ENCODE measurements at regions not wholly inside any gene's neighbourhood (a gene's known extent, or its start where the extent isn't known, plus 50 kb on each side); places are given as distances from the start of the nearest gene placed in this dataset.
A peak's percentile ranks its signal among the peaks of the same experiment; 100 is the strongest.

DNA sequence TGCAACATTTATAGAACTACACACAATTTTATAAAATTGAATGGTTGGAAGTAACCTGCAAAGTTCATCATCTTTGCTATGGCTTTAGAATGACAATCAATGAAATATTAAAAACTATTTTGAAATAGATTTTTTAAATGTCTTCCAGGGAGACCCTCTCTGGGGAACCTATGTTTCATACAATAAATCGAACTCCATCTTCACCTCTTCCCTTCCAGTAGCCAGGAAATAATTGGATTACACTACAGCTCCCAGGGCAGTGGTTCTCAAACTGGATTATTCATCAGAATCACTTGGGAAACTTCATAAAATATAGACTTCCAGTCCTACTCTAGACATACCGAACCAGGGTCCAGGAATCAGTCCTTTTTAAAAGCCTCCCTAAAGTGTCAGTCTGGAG, 328.4 kb downstream of the DUSP6 start:
- no peaks in the 10 kb centered on the region for H3K4me1 ChIP-seq (ENCODE audit: control insufficient read depth in 1 of 2, insufficient read depth in 2 of 2, low read length in 2 of 2)
- no peak overlapping the region for H3K4me3 ChIP-seq (ENCODE audit: low read depth in 1 of 2, low read length in 2 of 2)
- H3K27me3 ChIP-seq (ENCODE audit: low read depth, low read length) = no peaks in the 10 kb centered on the region
- H3K27ac ChIP-seq (ENCODE audit: low read length) = no peak overlapping the region
- no peaks in the 10 kb centered on the region for H3K9me3 ChIP-seq (ENCODE audit: control insufficient read depth in 1 of 2, low read length in 2 of 2)
- H3K36me3 ChIP-seq (ENCODE audit: control insufficient read depth in 1 of 2, insufficient read depth in 2 of 2, low read length in 2 of 2) = no peaks in the 10 kb centered on the region

DNA sequence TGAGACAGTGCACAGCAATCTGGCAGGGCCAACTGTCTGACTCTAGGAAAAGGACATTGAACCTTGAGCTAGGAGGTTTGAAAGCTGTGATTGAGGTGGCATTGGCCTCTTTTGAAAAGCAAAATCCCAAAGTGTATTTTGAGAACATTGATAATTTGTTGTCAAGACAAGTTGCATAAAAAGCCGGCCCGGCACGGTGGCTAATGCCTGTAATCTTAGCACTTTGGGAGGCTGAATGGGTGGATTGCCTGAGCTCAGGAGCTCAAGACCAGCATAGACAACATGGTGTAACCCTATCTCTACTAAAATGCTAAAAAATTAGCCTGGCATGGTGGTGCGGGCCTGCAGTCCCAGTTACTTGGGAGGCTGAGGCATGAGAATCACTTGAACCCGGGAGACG, 331.6 kb downstream of the DUSP6 start:
- Histone ChIP-seq H3K27me3 (ENCODE audit: low read depth, low read length) (no peaks in the 10 kb centered on the region), H3K27ac (ENCODE audit: low read length) (no peak overlapping the region), H3K9me3 (ENCODE audit: control insufficient read depth in 1 of 2, low read length in 2 of 2) (no peaks in the 10 kb centered on the region), H3K36me3 (ENCODE audit: control insufficient read depth in 1 of 2, insufficient read depth in 2 of 2, low read length in 2 of 2) (no peaks in the 10 kb centered on the region), H3K4me3 (ENCODE audit: low read depth in 1 of 2, low read length in 2 of 2) (no peak overlapping the region), H3K4me1 (ENCODE audit: control insufficient read depth in 1 of 2, insufficient read depth in 2 of 2, low read length in 2 of 2) (peaks cover 0 to 8% of the 10 kb centered on the region in 2 donors)

DNA sequence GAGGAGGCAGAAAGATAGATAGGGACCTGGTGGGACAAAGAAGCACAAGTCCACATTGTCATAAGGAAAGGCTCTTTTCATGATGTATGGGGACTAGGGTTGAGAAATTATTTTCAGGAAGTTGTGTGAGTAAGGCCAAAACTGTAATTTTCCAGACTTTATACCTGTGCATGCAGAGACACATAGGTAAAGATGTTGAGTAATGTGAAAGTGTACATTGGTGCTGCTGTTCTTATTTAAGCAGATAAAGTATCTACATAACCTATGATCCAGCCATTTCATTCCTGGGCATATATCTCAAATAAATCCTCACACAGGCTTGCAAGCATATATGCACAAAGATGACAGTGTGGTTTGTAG, 332.2 kb downstream of the DUSP6 start:
- Histone ChIP-seq H3K27me3 (ENCODE audit: low read depth, low read length) (no peaks in the 10 kb centered on the region), H3K4me1 (ENCODE audit: control insufficient read depth in 1 of 2, insufficient read depth in 2 of 2, low read length in 2 of 2) (peaks cover 0 to 8% of the 10 kb centered on the region in 2 donors), H3K9me3 (ENCODE audit: control insufficient read depth in 1 of 2, low read length in 2 of 2) (no peaks in the 10 kb centered on the region), H3K4me3 (ENCODE audit: low read depth in 1 of 2, low read length in 2 of 2) (no peak overlapping the region), H3K36me3 (ENCODE audit: control insufficient read depth in 1 of 2, insufficient read depth in 2 of 2, low read length in 2 of 2) (no peaks in the 10 kb centered on the region), H3K27ac (ENCODE audit: low read length) (no peak overlapping the region)

DNA sequence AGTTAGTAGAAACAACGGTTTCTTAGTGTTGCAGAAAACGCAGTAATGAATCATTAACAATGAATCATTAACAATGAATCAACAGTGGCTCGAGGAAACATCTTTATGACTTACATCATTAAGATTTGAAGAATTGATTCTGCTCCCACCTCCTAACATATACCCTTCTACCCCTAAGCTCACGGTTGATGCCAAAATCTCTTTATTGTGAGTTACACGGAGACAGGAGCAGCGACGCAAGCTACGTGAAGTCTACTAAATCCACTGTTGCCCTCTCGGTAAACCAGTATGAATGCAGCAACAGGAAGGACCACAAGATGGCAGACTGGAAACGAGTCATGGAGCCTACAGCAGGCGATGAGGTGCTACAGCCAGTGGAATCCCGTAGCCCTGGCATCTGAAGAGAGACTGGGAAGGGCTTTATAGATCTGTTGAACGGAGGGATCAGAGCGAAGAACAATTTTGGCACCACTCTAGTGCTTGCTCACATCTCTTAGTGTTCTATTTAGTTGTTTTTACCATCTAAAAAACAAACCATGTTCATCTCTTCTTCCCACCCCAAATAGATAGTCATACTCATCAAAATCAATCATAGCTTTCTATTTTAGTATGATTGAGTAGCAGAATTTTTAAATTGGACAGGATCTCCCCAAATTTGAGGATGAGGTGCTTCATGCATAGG, 332.7 kb downstream of the DUSP6 start:
- no peaks in the 10 kb centered on the region for H3K36me3 ChIP-seq (ENCODE audit: control insufficient read depth in 1 of 2, insufficient read depth in 2 of 2, low read length in 2 of 2)
- peak overlapping the region; percentile 48 to 77 for H3K4me3 ChIP-seq (ENCODE audit: low read depth in 1 of 2, low read length in 2 of 2)
- no peaks in the 10 kb centered on the region for H3K9me3 ChIP-seq (ENCODE audit: control insufficient read depth in 1 of 2, low read length in 2 of 2)
- peaks cover 0 to 8% of the 10 kb centered on the region in 2 donors for H3K4me1 ChIP-seq (ENCODE audit: control insufficient read depth in 1 of 2, insufficient read depth in 2 of 2, low read length in 2 of 2)
- no peak overlapping the region for H3K27ac ChIP-seq (ENCODE audit: low read length)
- H3K27me3 ChIP-seq (ENCODE audit: low read depth, low read length) = no peaks in the 10 kb centered on the region

DNA sequence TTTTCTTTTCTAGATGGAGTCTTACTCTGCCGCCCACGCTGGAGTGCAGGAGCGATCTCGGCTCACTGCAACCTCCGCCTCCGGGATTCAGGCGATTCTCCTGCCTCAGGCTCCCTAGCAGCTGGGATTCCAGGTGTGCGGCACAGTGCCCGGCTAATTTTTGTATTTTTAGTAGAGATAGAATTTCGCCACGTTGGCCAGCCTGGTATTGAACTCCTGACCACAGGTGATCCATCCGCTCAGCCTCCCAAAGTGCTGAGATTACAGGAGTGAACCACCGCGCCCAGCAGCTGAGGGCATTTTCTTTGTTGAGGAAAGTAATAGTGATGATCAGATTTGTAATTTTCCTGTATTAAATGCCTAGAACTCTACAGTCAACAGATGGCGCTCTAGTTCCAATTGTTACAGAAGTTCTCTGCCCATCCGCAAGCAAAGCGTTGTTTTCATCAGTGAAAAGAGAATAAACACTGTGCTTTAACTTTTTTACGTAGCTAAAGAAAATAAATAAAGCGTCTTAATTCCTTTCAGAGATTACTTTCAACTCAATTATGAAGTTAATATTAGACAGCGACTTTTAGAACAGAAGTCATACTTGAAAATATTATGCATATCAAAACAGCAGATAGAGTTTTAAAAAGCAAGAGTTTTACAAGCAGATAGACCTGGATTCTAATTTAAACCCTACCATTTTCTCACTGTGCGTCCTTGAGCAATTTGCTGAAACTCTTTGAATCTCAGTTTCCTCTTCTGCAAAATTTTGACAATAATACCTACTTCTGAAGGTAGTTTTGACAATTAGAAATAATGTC, 335.1 kb downstream of the DUSP6 start:
- H3K4me1 ChIP-seq (ENCODE audit: control insufficient read depth in 1 of 2, insufficient read depth in 2 of 2, low read length in 2 of 2) = peaks cover 0 to 8% of the 10 kb centered on the region in 2 donors
- peak overlapping the region in 1 of 2 donors; percentile 18 for H3K4me3 ChIP-seq (ENCODE audit: low read depth in 1 of 2, low read length in 2 of 2)
- H3K27ac ChIP-seq (ENCODE audit: low read length) = no peak overlapping the region
- no peaks in the 10 kb centered on the region for H3K27me3 ChIP-seq (ENCODE audit: low read depth, low read length)
- no peaks in the 10 kb centered on the region for H3K36me3 ChIP-seq (ENCODE audit: control insufficient read depth in 1 of 2, insufficient read depth in 2 of 2, low read length in 2 of 2)
- no peaks in the 10 kb centered on the region for H3K9me3 ChIP-seq (ENCODE audit: control insufficient read depth in 1 of 2, low read length in 2 of 2)

DNA sequence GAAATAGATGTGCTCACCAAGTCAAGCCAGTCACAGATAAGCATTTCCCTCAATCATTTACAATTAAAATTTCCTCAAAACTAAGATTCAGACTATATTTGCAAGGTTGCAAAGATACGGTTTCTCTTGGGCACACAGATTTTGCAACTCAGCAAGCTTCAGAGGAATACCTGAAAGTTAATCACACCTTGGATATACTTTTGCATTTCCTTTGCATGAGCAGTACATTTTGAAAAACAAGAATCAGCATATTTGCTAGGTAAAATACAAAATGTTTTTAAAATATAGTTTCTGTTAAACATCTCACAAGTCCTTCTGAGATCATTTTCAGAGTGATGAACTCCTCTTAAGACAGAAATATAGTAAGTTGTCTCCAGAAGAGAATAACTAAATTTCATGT, 336.9 kb downstream of the DUSP6 start:
- no peaks in the 10 kb centered on the region for H3K27me3 ChIP-seq (ENCODE audit: low read depth, low read length)
- H3K9me3 ChIP-seq (ENCODE audit: control insufficient read depth in 1 of 2, low read length in 2 of 2) = no peaks in the 10 kb centered on the region
- peaks cover 0 to 8% of the 10 kb centered on the region in 2 donors for H3K4me1 ChIP-seq (ENCODE audit: control insufficient read depth in 1 of 2, insufficient read depth in 2 of 2, low read length in 2 of 2)
- no peak overlapping the region for H3K4me3 ChIP-seq (ENCODE audit: low read depth in 1 of 2, low read length in 2 of 2)
- no peaks in the 10 kb centered on the region for H3K36me3 ChIP-seq (ENCODE audit: control insufficient read depth in 1 of 2, insufficient read depth in 2 of 2, low read length in 2 of 2)
- no peak overlapping the region for H3K27ac ChIP-seq (ENCODE audit: low read length)

DNA sequence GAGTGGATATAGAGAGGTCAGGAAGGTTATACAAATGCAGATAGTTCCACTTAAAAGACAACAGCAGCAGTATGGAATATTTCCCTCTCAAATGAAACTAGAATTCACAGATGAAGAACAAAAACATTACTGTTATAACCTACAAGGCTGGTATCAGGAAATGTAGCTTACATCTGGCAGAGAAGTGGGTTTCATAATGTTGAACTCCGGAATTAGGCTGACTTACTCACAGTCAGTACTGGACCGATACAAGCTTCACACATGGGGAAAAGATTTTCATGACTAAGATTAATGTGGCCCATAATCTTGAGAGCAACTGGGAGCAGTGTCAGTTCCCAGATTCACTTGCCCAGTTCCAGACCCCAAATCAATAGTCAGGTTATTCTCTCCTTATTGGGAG, 353.9 kb downstream of the DUSP6 start:
- Histone ChIP-seq H3K4me1 (ENCODE audit: control insufficient read depth in 1 of 2, insufficient read depth in 2 of 2, low read length in 2 of 2) (no peaks in the 10 kb centered on the region), H3K4me3 (ENCODE audit: low read depth in 1 of 2, low read length in 2 of 2) (no peak overlapping the region), H3K9me3 (ENCODE audit: control insufficient read depth in 1 of 2, low read length in 2 of 2) (no peaks in the 10 kb centered on the region), H3K27me3 (ENCODE audit: low read depth, low read length) (no peaks in the 10 kb centered on the region), H3K36me3 (ENCODE audit: control insufficient read depth in 1 of 2, insufficient read depth in 2 of 2, low read length in 2 of 2) (no peaks in the 10 kb centered on the region), H3K27ac (ENCODE audit: low read length) (no peak overlapping the region)

DNA sequence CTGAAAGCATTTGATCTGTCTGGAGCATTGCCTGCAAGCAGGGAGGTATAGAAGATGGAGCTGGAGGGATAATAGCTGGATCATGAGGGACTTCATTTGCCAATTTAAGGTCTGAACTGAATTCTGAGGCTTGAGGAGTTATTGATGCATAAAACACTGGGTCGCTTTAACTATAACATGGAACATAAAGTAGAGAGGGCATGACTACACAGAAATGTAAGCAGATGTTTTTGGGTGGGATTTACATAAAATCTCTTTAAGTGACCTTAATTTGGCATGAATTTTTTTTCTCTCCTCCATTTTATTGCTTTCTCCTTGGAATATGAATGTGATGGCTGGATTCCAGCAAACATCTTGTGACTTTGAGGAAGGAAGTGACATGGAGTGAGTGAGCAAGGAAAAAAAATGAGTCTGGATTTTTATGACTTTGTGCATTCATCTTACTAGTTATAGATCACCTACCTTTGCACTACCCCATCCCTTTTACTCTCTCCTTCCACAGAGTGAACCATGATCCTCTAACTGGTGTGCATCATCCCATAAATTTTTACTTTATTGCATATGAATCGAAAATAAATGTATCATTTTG, 356.0 kb downstream of the DUSP6 start:
- Histone ChIP-seq H3K27ac (ENCODE audit: low read length) (no peak overlapping the region), H3K27me3 (ENCODE audit: low read depth, low read length) (no peaks in the 10 kb centered on the region), H3K9me3 (ENCODE audit: control insufficient read depth in 1 of 2, low read length in 2 of 2) (no peaks in the 10 kb centered on the region), H3K4me3 (ENCODE audit: low read depth in 1 of 2, low read length in 2 of 2) (no peak overlapping the region), H3K4me1 (ENCODE audit: control insufficient read depth in 1 of 2, insufficient read depth in 2 of 2, low read length in 2 of 2) (no peaks in the 10 kb centered on the region), H3K36me3 (ENCODE audit: control insufficient read depth in 1 of 2, insufficient read depth in 2 of 2, low read length in 2 of 2) (no peaks in the 10 kb centered on the region)

DNA sequence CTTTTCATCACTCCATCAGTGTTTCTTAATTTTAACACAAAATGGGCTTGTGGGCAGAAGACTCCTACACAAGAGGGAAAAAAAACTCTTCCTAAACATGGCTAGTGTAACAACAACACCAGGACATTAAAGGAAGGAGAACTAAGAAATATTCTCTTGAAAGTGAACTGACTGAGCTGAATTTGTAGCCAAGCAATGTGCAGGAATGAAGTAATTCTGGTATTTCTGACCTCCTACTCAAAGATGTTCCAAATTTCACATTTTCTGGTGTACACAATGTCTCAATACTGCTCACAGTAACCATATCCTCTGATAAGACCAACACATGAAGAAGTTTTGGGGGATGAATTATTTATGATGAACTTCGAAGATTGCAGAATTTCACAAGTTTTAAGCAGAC, 357.3 kb downstream of the DUSP6 start:
- H3K4me3 ChIP-seq (ENCODE audit: low read depth in 1 of 2, low read length in 2 of 2) = no peak overlapping the region
- no peaks in the 10 kb centered on the region for H3K9me3 ChIP-seq (ENCODE audit: control insufficient read depth in 1 of 2, low read length in 2 of 2)
- no peak overlapping the region for H3K27ac ChIP-seq (ENCODE audit: low read length)
- H3K4me1 ChIP-seq (ENCODE audit: control insufficient read depth in 1 of 2, insufficient read depth in 2 of 2, low read length in 2 of 2) = no peaks in the 10 kb centered on the region
- no peaks in the 10 kb centered on the region for H3K36me3 ChIP-seq (ENCODE audit: control insufficient read depth in 1 of 2, insufficient read depth in 2 of 2, low read length in 2 of 2)
- H3K27me3 ChIP-seq (ENCODE audit: low read depth, low read length) = no peaks in the 10 kb centered on the region

DNA sequence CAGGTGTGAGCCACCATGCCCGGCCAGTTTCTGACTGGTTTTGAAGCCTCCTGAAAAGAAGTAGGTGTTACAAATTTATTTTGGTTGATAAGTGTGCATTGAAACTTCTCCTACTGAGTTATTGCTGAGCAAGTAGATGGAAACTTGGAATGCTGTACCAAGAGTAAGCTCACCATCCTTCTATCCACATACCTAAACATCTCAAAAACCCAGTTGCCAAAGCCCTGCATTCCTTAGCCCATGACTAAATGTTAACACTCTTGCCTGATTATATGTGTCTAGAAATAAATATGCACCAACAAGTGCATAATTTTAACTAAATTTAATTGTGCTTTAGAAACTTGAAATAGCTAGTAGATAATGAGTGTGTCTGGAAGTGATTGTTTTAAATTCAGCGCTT, 357.8 kb downstream of the DUSP6 start:
- H3K9me3 ChIP-seq (ENCODE audit: control insufficient read depth in 1 of 2, low read length in 2 of 2) = no peaks in the 10 kb centered on the region
- no peak overlapping the region for H3K4me3 ChIP-seq (ENCODE audit: low read depth in 1 of 2, low read length in 2 of 2)
- H3K4me1 ChIP-seq (ENCODE audit: control insufficient read depth in 1 of 2, insufficient read depth in 2 of 2, low read length in 2 of 2) = no peaks in the 10 kb centered on the region
- H3K36me3 ChIP-seq (ENCODE audit: control insufficient read depth in 1 of 2, insufficient read depth in 2 of 2, low read length in 2 of 2) = no peaks in the 10 kb centered on the region
- H3K27ac ChIP-seq (ENCODE audit: low read length) = no peak overlapping the region
- no peaks in the 10 kb centered on the region for H3K27me3 ChIP-seq (ENCODE audit: low read depth, low read length)

DNA sequence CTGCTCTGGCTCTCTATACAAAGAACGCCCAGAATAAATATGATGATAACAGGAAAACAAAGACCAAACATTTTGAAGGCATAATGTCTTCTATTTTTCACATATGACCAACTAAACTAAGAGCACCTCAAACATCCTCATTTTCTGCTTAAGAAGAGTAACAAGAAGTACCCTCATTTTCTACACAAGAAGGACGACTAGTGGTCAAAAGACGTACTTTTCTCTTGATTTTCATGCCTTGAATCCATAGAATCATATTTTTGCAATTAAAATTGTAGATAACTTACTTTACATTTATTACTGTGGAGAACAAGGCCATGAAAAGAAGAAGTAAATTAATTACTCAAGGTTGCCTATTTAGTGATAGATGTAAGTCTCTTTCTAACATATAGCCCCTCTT, 358.6 kb downstream of the DUSP6 start:
- H3K9me3 ChIP-seq (ENCODE audit: control insufficient read depth in 1 of 2, low read length in 2 of 2) = no peaks in the 10 kb centered on the region
- no peaks in the 10 kb centered on the region for H3K4me1 ChIP-seq (ENCODE audit: control insufficient read depth in 1 of 2, insufficient read depth in 2 of 2, low read length in 2 of 2)
- no peaks in the 10 kb centered on the region for H3K36me3 ChIP-seq (ENCODE audit: control insufficient read depth in 1 of 2, insufficient read depth in 2 of 2, low read length in 2 of 2)
- no peaks in the 10 kb centered on the region for H3K27me3 ChIP-seq (ENCODE audit: low read depth, low read length)
- H3K27ac ChIP-seq (ENCODE audit: low read length) = no peak overlapping the region
- no peak overlapping the region for H3K4me3 ChIP-seq (ENCODE audit: low read depth in 1 of 2, low read length in 2 of 2)
